Smooth muscle cell (in vitro differentiated cells): ENCODE measurements at regions not wholly inside any gene's neighbourhood (a gene's known extent, or its start where the extent isn't known, plus 50 kb on each side); places are given as distances from the start of the nearest gene placed in this dataset.

ENCODE experiments used
- DNase-seq: peaks from one replicate; lab custom pipeline; 2025; ENCODE audit not compliant: unreplicated experiment; lab: John Stamatoyannopoulos, UW
- H2AFZ ChIP-seq: fragments of 200-600 bp; sonication (generic); 2 replicates; pipeline ENCODE4 v1.6.0; 2016; ENCODE audit warnings: antibody characterized with exemption, low read depth, mild to moderate bottlenecking
- H3F3A ChIP-seq: fragments of 200-600 bp; sonication (generic); 2 replicates; pipeline ENCODE4 v1.6.0; 2017; ENCODE audit warnings: antibody characterized with exemption, low read depth
- H3K27ac ChIP-seq: fragments of 200-600 bp; sonication (generic); 2 replicates; pipeline ENCODE4 v1.5.1; 2016; ENCODE audit warnings: low read depth, mild to moderate bottlenecking
- H3K27me3 ChIP-seq: fragments of 200-600 bp; sonication (generic); 2 replicates; pipeline ENCODE4 v1.6.1; 2016; ENCODE audit warnings: low read depth, mild to moderate bottlenecking
- H3K36me3 ChIP-seq: fragments of 200-600 bp; sonication (generic); 2 replicates; pipeline ENCODE4 v1.5.1; 2016; ENCODE audit warnings: low read depth
- H3K4me1 ChIP-seq: fragments of 200-600 bp; sonication (generic); 2 replicates; pipeline ENCODE4 v1.5.1; 2016; ENCODE audit warnings: low read depth
- H3K4me2 ChIP-seq: fragments of 200-600 bp; sonication (generic); 2 replicates; pipeline ENCODE4 v1.6.0; 2016; ENCODE audit warnings: mild to moderate bottlenecking
- H3K4me3 ChIP-seq: fragments of 200-600 bp; sonication (generic); 2 replicates; pipeline ENCODE4 v1.5.1; 2016; ENCODE audit warnings: mild to moderate bottlenecking
- H3K79me2 ChIP-seq: fragments of 200-600 bp; sonication (generic); 2 replicates; pipeline ENCODE4 v1.6.0; 2016; ENCODE audit warnings: low read depth, mild to moderate bottlenecking
- H3K9ac ChIP-seq: fragments of 200-600 bp; sonication (generic); 2 replicates; pipeline ENCODE4 v1.6.0; 2016; ENCODE audit warnings: low read depth
- H3K9me3 ChIP-seq: fragments of 200-600 bp; sonication (generic); replicated peaks from 2 replicates; pipeline ENCODE4 v1.5.1; 2016; ENCODE audit warnings: low read depth
- H4K20me1 ChIP-seq: fragments of 200-600 bp; sonication (generic); 2 replicates; pipeline ENCODE4 v1.6.0; 2016; ENCODE audit warnings: low read depth
- WGBS: methylation state at CpG from one replicate; pipeline ENCODE4 v1.1.7; 2016; ENCODE audit warnings: low lambda C conversion rate; 5-methylcytosine and 5-hydroxymethylcytosine counted together
- TF ChIP-seq, protein P1 (sequence below): fragments of 200-600 bp; sonication (generic); IDR thresholded peaks from 2 replicates; pipeline ENCODE4 v1.5.1; 2017; ENCODE audit warnings: borderline replicate concordance, mild to moderate bottlenecking, antibody characterized with exemption; ENCODE audit not compliant: insufficient read depth, poor library complexity, severe bottlenecking

DNA sequence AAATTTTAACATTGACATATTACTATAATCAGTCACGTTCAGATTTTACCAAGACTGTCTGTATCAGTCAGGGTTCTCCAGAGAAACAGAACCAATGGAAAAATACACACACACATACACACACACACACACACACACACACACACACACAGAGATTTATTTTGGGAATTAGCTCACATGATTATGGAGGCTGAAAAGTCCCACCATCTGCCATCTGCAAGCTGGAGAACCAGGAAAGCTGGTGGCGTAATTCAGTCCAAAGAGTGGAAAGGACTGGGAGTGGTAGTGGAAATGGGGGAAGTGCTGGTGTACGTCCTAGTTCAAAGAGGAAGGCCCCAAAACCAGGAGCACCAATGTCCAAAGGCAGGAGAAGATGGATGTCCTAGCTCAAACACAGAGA lies 166.4 kb downstream of the AKAIN1 start:
- H2AFZ ChIP-seq, result no peak overlapping the region
- WGBS, result 61% methylated on average over 3 of the region's 3 CpGs
- no peaks in the 10 kb centered on the region for H3K4me1 ChIP-seq
- no peaks in the 10 kb centered on the region for H3K79me2 ChIP-seq
- H3K9ac ChIP-seq, result no peak overlapping the region
- DNase-seq, result no peak
- H3K36me3 ChIP-seq, result no peaks in the 10 kb centered on the region
- H3K4me2 ChIP-seq, result no peak overlapping the region
- no peaks in the 10 kb centered on the region for H3K9me3 ChIP-seq
- H3K4me3 ChIP-seq, result no peak overlapping the region
- no peaks in the 10 kb centered on the region for H4K20me1 ChIP-seq
- H3F3A ChIP-seq, result no peaks in the 10 kb centered on the region
- no peak overlapping the region for H3K27ac ChIP-seq
- no peaks in the 10 kb centered on the region for H3K27me3 ChIP-seq
- TF ChIP-seq, protein P1, sequence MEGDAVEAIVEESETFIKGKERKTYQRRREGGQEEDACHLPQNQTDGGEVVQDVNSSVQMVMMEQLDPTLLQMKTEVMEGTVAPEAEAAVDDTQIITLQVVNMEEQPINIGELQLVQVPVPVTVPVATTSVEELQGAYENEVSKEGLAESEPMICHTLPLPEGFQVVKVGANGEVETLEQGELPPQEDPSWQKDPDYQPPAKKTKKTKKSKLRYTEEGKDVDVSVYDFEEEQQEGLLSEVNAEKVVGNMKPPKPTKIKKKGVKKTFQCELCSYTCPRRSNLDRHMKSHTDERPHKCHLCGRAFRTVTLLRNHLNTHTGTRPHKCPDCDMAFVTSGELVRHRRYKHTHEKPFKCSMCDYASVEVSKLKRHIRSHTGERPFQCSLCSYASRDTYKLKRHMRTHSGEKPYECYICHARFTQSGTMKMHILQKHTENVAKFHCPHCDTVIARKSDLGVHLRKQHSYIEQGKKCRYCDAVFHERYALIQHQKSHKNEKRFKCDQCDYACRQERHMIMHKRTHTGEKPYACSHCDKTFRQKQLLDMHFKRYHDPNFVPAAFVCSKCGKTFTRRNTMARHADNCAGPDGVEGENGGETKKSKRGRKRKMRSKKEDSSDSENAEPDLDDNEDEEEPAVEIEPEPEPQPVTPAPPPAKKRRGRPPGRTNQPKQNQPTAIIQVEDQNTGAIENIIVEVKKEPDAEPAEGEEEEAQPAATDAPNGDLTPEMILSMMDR, result no peak

DNA sequence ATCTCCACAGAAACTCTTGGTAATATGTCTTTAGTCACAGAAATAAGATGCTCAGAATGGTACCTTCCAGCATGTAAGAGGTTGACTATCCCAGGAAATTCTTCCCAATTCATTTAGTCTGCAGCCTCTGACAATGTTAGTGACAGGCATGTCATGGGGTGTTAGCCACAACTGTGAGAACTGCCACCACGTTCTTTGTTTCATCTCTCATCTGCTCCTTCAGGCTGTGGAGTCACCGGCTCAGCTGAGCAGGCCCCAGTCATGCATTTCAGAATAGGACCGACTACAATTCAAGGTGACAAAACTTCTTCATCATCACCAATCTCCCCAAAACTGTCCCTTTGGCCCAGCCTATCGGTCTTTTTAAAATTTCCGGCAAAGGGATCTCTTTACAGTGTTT lies 167.5 kb downstream of the AKAIN1 start:
- no peaks in the 10 kb centered on the region for H3K9me3 ChIP-seq
- no peak overlapping the region for H3K9ac ChIP-seq
- H4K20me1 ChIP-seq, result no peaks in the 10 kb centered on the region
- H3K27ac ChIP-seq, result no peak overlapping the region
- H3K27me3 ChIP-seq, result no peaks in the 10 kb centered on the region
- H3K4me1 ChIP-seq, result no peaks in the 10 kb centered on the region
- H3K4me2 ChIP-seq, result no peak overlapping the region
- TF ChIP-seq, protein P1, result no peak
- no peaks in the 10 kb centered on the region for H3K79me2 ChIP-seq
- H2AFZ ChIP-seq, result no peak overlapping the region
- DNase-seq, result no peak
- H3K4me3 ChIP-seq, result no peak overlapping the region
- WGBS, result 89% methylated on average over 5 of the region's 5 CpGs
- H3K36me3 ChIP-seq, result no peaks in the 10 kb centered on the region
- H3F3A ChIP-seq, result no peaks in the 10 kb centered on the region

- Histone ChIP-seq H3K79me2 (no peaks in the 10 kb centered on the region), H3K36me3 (no peaks in the 10 kb centered on the region), H3K4me3 (no peak overlapping the region), H2AFZ (no peak overlapping the region), H3K27ac (no peak overlapping the region), H3K9ac (no peak overlapping the region), H3K9me3 (no peaks in the 10 kb centered on the region), H4K20me1 (no peaks in the 10 kb centered on the region), H3K4me2 (no peak overlapping the region), H3K4me1 (no peaks in the 10 kb centered on the region), H3F3A (no peaks in the 10 kb centered on the region), H3K27me3 (no peaks in the 10 kb centered on the region)
- TF ChIP-seq, protein P1, result no peak
- 87% methylated on average over 2 of the region's 2 CpGs for WGBS
- no peak for DNase-seq
Measured at GRCh38 chr18:5024741-5025140, 172.3 kb downstream of the AKAIN1 start.

DNA sequence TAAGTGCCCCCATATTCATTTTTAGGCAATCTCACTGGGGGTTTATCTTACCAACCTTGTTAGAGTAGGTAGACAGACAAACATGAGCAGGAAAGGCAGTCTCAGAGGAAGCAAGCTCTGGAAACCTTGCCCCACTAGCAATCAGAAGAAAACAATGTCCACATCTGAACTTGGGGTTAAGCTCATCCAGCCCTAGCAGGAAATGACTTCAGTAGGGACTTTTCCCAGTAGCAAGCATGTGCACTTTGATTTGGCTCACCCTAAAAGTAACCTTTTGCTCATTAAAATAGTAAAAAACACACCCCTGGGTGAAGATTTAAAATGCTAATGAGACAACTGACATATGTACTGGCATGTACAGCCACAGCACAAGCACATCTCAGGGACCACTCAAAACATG lies 175.5 kb downstream of the AKAIN1 start:
- H3K27me3 ChIP-seq, result no peaks in the 10 kb centered on the region
- no peaks in the 10 kb centered on the region for H4K20me1 ChIP-seq
- H3K4me2 ChIP-seq, result no peak overlapping the region
- no peak overlapping the region for H3K9ac ChIP-seq
- DNase-seq, result no peak
- TF ChIP-seq, protein P1, result no peak
- H3K4me3 ChIP-seq, result no peak overlapping the region
- no peaks in the 10 kb centered on the region for H3K9me3 ChIP-seq
- no peak overlapping the region for H2AFZ ChIP-seq
- no peak overlapping the region for H3K27ac ChIP-seq
- no peaks in the 10 kb centered on the region for H3K79me2 ChIP-seq
- no peaks in the 10 kb centered on the region for H3K36me3 ChIP-seq
- no peaks in the 10 kb centered on the region for H3F3A ChIP-seq
- no peaks in the 10 kb centered on the region for H3K4me1 ChIP-seq
